ENCODE measurements at regions not wholly inside any gene's neighbourhood (a gene's known extent, or its start where the extent isn't known, plus 50 kb on each side); places are given as distances from the start of the nearest gene placed in this dataset.

- intact Hi-C loops (cut with micrococcal nuclease) = no loop called here
- Mint-ChIP-seq H3K27ac (no peak overlapping the region), H3K4me1 (no peaks in the 10 kb centered on the region), H3K36me3 (no peaks in the 10 kb centered on the region), H3K27me3 (ENCODE audit: low read depth in 3 of 3) (no peaks in the 10 kb centered on the region), H3K4me3 (no peak overlapping the region), H3K9me3 (peaks cover 0 to 7% (median 3%) of the 10 kb centered on the region in 7 donors)
- H3K27ac ChIP-seq (ENCODE audit: low read depth in 1 of 2, low read length in 2 of 2) = no peak overlapping the region
- 50% methylated on average over 2 of the region's 2 CpGs for WGBS (ENCODE audit: insufficient coverage)
- H3K36me3 ChIP-seq (replicated peaks in 1 of 2; ENCODE audit: control insufficient read depth in 1 of 2, insufficient read depth in 2 of 2, low read length in 2 of 2) = no peaks in the 10 kb centered on the region
- H3K9me3 ChIP-seq (replicated peaks in 1 of 2; ENCODE audit: control insufficient read depth in 1 of 2, insufficient read depth in 1 of 2, low read length in 2 of 2) = peaks cover 3 to 23% of the 10 kb centered on the region in 2 donors
- no peak overlapping the region for H3K4me2 ChIP-seq (replicated peaks; ENCODE audit: extremely low read depth, low read length, poor library complexity, severe bottlenecking)
- no peaks in the 10 kb centered on the region for H3K79me2 ChIP-seq (ENCODE audit: insufficient read depth, low read length)
- no peaks in the 10 kb centered on the region for H3K4me1 ChIP-seq (ENCODE audit: control insufficient read depth in 1 of 2, insufficient read depth in 2 of 2, low read length in 2 of 2)
- H3K9ac ChIP-seq (ENCODE audit: insufficient read depth, low read length, poor library complexity, severe bottlenecking) = no peak overlapping the region
- no peak for DNase-seq
- no peaks in the 10 kb centered on the region for H3K27me3 ChIP-seq (ENCODE audit: control insufficient read depth in 2 of 2, insufficient read depth in 2 of 2, low read length in 2 of 2)
- no peak for TF ChIP-seq CTCF (IDR thresholded peaks at IDR 0.05)
- no peak overlapping the region for H3K4me3 ChIP-seq (replicated peaks in 1 of 3; ENCODE audit: low read depth in 2 of 3, low read length in 3 of 3)
- H4K20me1 ChIP-seq (ENCODE audit: insufficient read depth, low read length) = no peaks in the 10 kb centered on the region
- no peak overlapping the region for H2AFZ ChIP-seq (ENCODE audit: insufficient read depth, low read depth, low read length, poor library complexity, severe bottlenecking)
Observed at GRCh38 chr7:54426406-54426805, 115.8 kb upstream of the VSTM2A start.

GRCh38 chr7:54429111-54429510 lies 113.1 kb upstream of the VSTM2A start:
- H3K9ac ChIP-seq (ENCODE audit: insufficient read depth, low read length, poor library complexity, severe bottlenecking) = no peak overlapping the region
- no peaks in the 10 kb centered on the region for H3K4me1 ChIP-seq (ENCODE audit: control insufficient read depth in 1 of 2, insufficient read depth in 2 of 2, low read length in 2 of 2)
- H3K27ac ChIP-seq (ENCODE audit: low read depth in 1 of 2, low read length in 2 of 2) = no peak overlapping the region
- TF ChIP-seq CTCF (IDR thresholded peaks at IDR 0.05) = no peak
- no peak overlapping the region for H3K4me3 Mint-ChIP-seq
- H3K36me3 Mint-ChIP-seq = no peaks in the 10 kb centered on the region
- intact Hi-C loops (cut with micrococcal nuclease) = no loop called here
- no peak for DNase-seq
- no peaks in the 10 kb centered on the region for H3K79me2 ChIP-seq (ENCODE audit: insufficient read depth, low read length)
- H3K36me3 ChIP-seq (replicated peaks in 1 of 2; ENCODE audit: control insufficient read depth in 1 of 2, insufficient read depth in 2 of 2, low read length in 2 of 2) = no peaks in the 10 kb centered on the region
- peaks cover 0 to 14% of the 10 kb centered on the region in 2 donors for H3K9me3 ChIP-seq (replicated peaks in 1 of 2; ENCODE audit: control insufficient read depth in 1 of 2, insufficient read depth in 1 of 2, low read length in 2 of 2)
- no peaks in the 10 kb centered on the region for H3K27me3 Mint-ChIP-seq (ENCODE audit: low read depth in 3 of 3)
- no peak overlapping the region for H3K4me2 ChIP-seq (replicated peaks; ENCODE audit: extremely low read depth, low read length, poor library complexity, severe bottlenecking)
- no peak overlapping the region for H2AFZ ChIP-seq (ENCODE audit: insufficient read depth, low read depth, low read length, poor library complexity, severe bottlenecking)
- no peaks in the 10 kb centered on the region for H3K4me1 Mint-ChIP-seq
- no peaks in the 10 kb centered on the region for H4K20me1 ChIP-seq (ENCODE audit: insufficient read depth, low read length)
- no peak overlapping the region for H3K4me3 ChIP-seq (replicated peaks in 1 of 3; ENCODE audit: low read depth in 2 of 3, low read length in 3 of 3)
- H3K27me3 ChIP-seq (ENCODE audit: control insufficient read depth in 2 of 2, insufficient read depth in 2 of 2, low read length in 2 of 2) = no peaks in the 10 kb centered on the region
- H3K9me3 Mint-ChIP-seq = peaks cover 0 to 5% (median 3%) of the 10 kb centered on the region in 7 donors
- no peak overlapping the region for H3K27ac Mint-ChIP-seq

Data from CD14-positive monocyte (primary cell).